IPS-18c (cell line): ENCODE measurements at regions not wholly inside any gene's neighbourhood (a gene's known extent, or its start where the extent isn't known, plus 50 kb on each side); places are given as distances from the start of the nearest gene placed in this dataset.

ENCODE experiments used
- H3K4me3 ChIP-seq: 2 replicates; pipeline ENCODE4 v1.7.0; 2013; ENCODE audit warnings: low read depth, mild to moderate bottlenecking, low read length, moderate library complexity; ENCODE audit not compliant: insufficient read depth
- H3K9me3 ChIP-seq: one replicate; pipeline ENCODE4 v1.6.1; 2013; ENCODE audit warnings: mild to moderate bottlenecking, low read length, moderate library complexity; ENCODE audit not compliant: control insufficient read depth, insufficient read depth

- no peak overlapping the region for H3K4me3 ChIP-seq
Observed at GRCh38 chr14:25110106-25110505, 60.2 kb upstream of the STXBP6 start.

GRCh38 chr14:25108959-25109358 is 59.0 kb upstream of the STXBP6 start:
- H3K9me3 ChIP-seq: no peaks in the 10 kb centered on the region
- no peak overlapping the region for H3K4me3 ChIP-seq

More at GRCh38 chr14:25110106-25110505, 60.2 kb upstream of the STXBP6 start:
- H3K9me3 ChIP-seq: no peaks in the 10 kb centered on the region

DNA sequence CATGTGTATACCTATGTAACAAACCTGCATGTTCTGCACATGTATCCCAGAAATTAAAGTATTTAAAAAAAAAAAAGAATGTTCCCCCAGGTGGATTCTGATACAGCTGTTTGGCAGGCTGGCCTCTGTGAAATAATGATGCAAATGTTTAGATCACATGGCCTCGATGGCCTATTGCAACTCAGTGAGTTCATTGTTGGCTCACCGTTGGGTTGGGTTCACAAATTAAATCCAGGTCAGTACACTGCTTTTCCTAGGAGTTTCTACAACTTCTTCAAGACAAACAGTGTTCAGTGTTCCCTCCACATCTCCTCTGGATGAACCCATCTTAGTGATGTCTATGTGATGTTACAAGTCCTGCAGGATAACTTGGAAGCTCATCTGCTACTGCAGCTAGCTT is 58.3 kb upstream of the STXBP6 start:
- Histone ChIP-seq H3K4me3 (no peak overlapping the region), H3K9me3 (no peaks in the 10 kb centered on the region)

DNA sequence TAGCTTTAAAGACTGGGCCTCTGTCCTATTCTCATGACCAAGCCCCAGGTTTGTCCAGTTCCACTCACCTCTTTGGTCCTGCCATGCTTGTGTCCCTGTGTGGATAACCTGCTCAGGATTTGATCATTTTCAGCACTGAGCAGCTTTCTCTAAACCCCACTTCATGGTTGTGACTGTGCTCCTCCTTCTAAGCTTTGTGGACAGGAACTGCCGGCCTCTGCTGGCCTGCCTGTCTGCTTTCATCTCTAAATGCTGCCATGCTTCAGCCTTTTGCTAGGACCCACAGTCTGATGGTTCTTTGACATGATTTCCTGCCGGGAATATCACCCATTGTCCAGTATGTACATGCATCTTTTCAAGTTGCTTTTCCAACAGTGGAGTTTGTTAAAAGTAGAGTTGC is 53.9 kb upstream of the STXBP6 start:
- no peak overlapping the region for H3K4me3 ChIP-seq
- no peaks in the 10 kb centered on the region for H3K9me3 ChIP-seq

GRCh38 chr14:25103271-25103670 is 53.3 kb upstream of the STXBP6 start:
- Histone ChIP-seq H3K9me3 (no peaks in the 10 kb centered on the region), H3K4me3 (no peak overlapping the region)

DNA sequence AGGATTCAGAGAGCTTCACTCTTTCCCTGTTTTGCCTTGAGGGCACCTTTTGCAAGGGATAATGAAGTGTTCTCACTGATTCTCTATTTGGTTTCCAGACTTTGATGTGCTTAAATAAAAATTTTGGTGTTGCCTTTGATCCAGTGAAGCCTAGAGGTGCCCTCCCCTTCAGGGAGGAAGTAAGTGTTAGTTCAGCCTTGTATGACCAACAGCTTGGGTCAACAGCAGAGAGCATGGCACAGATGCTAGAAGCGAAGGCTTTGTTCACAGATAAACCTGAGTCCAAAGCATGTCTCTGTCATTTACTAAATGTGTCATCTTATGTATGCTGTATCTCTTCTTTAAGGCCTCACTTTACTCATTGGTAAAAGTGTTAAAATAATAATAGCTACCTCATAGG is 52.8 kb upstream of the STXBP6 start:
- Histone ChIP-seq H3K4me3 (no peak overlapping the region), H3K9me3 (no peaks in the 10 kb centered on the region)

- Histone ChIP-seq H3K9me3 (no peaks in the 10 kb centered on the region), H3K4me3 (no peak overlapping the region)
Observed at GRCh38 chr14:25101276-25101675, 51.3 kb upstream of the STXBP6 start.
